Sigmoid colon (tissue), 6 donors: ENCODE measurements at regions not wholly inside any gene's neighbourhood (a gene's known extent, or its start where the extent isn't known, plus 50 kb on each side); places are given as distances from the start of the nearest gene placed in this dataset.

ENCODE experiments used
- DNase-seq: peaks from one replicate; pipeline ENCODE4 v3.0.0-alpha.2; 2019
- H3K27ac ChIP-seq, 4 donors: fragments of 200-600 bp; sonication (generic); one replicate each; pipeline ENCODE4 v1.5.1; 2016 to 2019; ENCODE audit warnings: mild to moderate bottlenecking in 1 of 4
- H3K27me3 ChIP-seq, 3 donors: fragments of 200-600 bp; sonication (generic); one replicate each; pipeline ENCODE4 v1.5.1; 2019; ENCODE audit warnings: mild to moderate bottlenecking in 1 of 3
- H3K36me3 ChIP-seq, 4 donors: fragments of 200-600 bp; sonication (generic); one replicate each; pipeline ENCODE4 v1.5.1; 2016 to 2019
- H3K4me1 ChIP-seq, 4 donors: fragments of 200-600 bp; sonication (generic); one replicate each; pipeline ENCODE4 v1.5.1; 2017 to 2019
- H3K4me3 ChIP-seq, 4 donors: fragments of 200-600 bp; sonication (generic); one replicate each; pipeline ENCODE4 v1.5.1; 2017 to 2019; ENCODE audit warnings: mild to moderate bottlenecking in 2 of 4, moderate library complexity in 1 of 4
- H3K9me3 ChIP-seq, 4 donors: fragments of 200-600 bp in 3 of 4; sonication (generic) in 3 of 4; one replicate each; pipeline versions ENCODE4 v1.5.1 to v1.6.1; 2013 to 2019
- CTCF ChIP-seq, 4 experiments: fragments of 450-650 bp in 3 of 4; fragments of 200-600 bp in 1 of 4; IDR thresholded peaks; one replicate each; pipeline ENCODE4 v1.5.1; 2016 to 2019; ENCODE audit warnings: antibody characterized with exemption in 4 of 4, mild to moderate bottlenecking in 3 of 4, moderate library complexity in 2 of 4
- EP300 ChIP-seq, 4 donors: sonication (generic); formaldehyde crosslinking; IDR thresholded peaks; one replicate each; pipeline ENCODE4 v1.6.1; 2017; ENCODE audit warnings: antibody characterized with exemption in 4 of 4
- POLR2A ChIP-seq, 2 donors: fragments of 450-650 bp; IDR thresholded peaks; one replicate each; pipeline ENCODE4 v1.6.1; 2016; ENCODE audit warnings: antibody characterized with exemption in 2 of 2, mild to moderate bottlenecking in 2 of 2, moderate library complexity in 2 of 2
- POLR2AphosphoS5 ChIP-seq, 4 donors: sonication (generic); formaldehyde crosslinking; IDR thresholded peaks; one replicate each; pipeline ENCODE4 v1.6.1; 2017; ENCODE audit warnings: antibody characterized with exemption in 4 of 4
- WGBS, 2 donors: extraction: QIAGEN DNeasy Blood & Tissue Kit; methylation state at CpG; one replicate each; pipeline ENCODE4 v1.1.7; 2013; 5-methylcytosine and 5-hydroxymethylcytosine counted together
- intact Hi-C: fragments of 100-400 bp; cut with DNase I; formaldehyde crosslinking; loops from one replicate; pipeline ENCODE4 v1.15.1; 2023
- donor health status: healthy with polysubstance abuse.
- donor health status: healthy.

- Histone ChIP-seq H3K27ac (no peak overlapping the region), H3K4me3 (no peak overlapping the region), H3K36me3 (no peaks in the 10 kb centered on the region), H3K9me3 (no peaks in the 10 kb centered on the region), H3K27me3 (no peaks in the 10 kb centered on the region), H3K4me1 (no peaks in the 10 kb centered on the region)
- no peak for TF ChIP-seq CTCF (IDR thresholded peaks at IDR 0.05)
- no peak for TF ChIP-seq POLR2A (IDR thresholded peaks at IDR 0.05)
- TF ChIP-seq POLR2AphosphoS5 (IDR thresholded peaks at IDR 0.05) = no peak
- TF ChIP-seq EP300 (IDR thresholded peaks at IDR 0.05) = no peak
- DNase-seq = no peak
- 46 to 72% methylated on average over 9 of the region's 9 CpGs for WGBS, 2 donors
- intact Hi-C loops = no loop called here
Measured at GRCh38 chr13:110070511-110071120, 236.3 kb downstream of the COL4A1 start.

GRCh38 chr13:110070046-110070445 lies 236.9 kb downstream of the COL4A1 start:
- Histone ChIP-seq H3K4me1 (no peaks in the 10 kb centered on the region), H3K36me3 (no peaks in the 10 kb centered on the region), H3K27ac (no peak overlapping the region), H3K4me3 (no peak overlapping the region), H3K27me3 (no peaks in the 10 kb centered on the region), H3K9me3 (no peaks in the 10 kb centered on the region)
- intact Hi-C loops = no loop called here
- TF ChIP-seq POLR2AphosphoS5 (IDR thresholded peaks at IDR 0.05) = no peak
- no peak for TF ChIP-seq CTCF (IDR thresholded peaks at IDR 0.05)
- TF ChIP-seq POLR2A (IDR thresholded peaks at IDR 0.05) = no peak
- no peak for TF ChIP-seq EP300 (IDR thresholded peaks at IDR 0.05)
- WGBS, 2 donors = 26 to 38% methylated on average over 4 of the region's 4 CpGs
- DNase-seq = no peak

- Histone ChIP-seq H3K4me3 (no peak overlapping the region), H3K9me3 (no peaks in the 10 kb centered on the region), H3K4me1 (no peaks in the 10 kb centered on the region), H3K27ac (no peak overlapping the region), H3K27me3 (no peaks in the 10 kb centered on the region), H3K36me3 (no peaks in the 10 kb centered on the region)
- WGBS, 2 donors = 93 to 95% methylated on average over 3 of the region's 3 CpGs
- DNase-seq = no peak
- intact Hi-C loops = no loop called here
- TF ChIP-seq POLR2AphosphoS5 (IDR thresholded peaks at IDR 0.05) = no peak
- TF ChIP-seq CTCF (IDR thresholded peaks at IDR 0.05) = no peak
- no peak for TF ChIP-seq POLR2A (IDR thresholded peaks at IDR 0.05)
- TF ChIP-seq EP300 (IDR thresholded peaks at IDR 0.05) = no peak
Measured at GRCh38 chr13:110068176-110068473, 238.8 kb downstream of the COL4A1 start.

- Histone ChIP-seq H3K4me1 (no peaks in the 10 kb centered on the region), H3K4me3 (no peak overlapping the region), H3K36me3 (no peaks in the 10 kb centered on the region), H3K27ac (no peak overlapping the region), H3K9me3 (no peaks in the 10 kb centered on the region), H3K27me3 (no peaks in the 10 kb centered on the region)
- intact Hi-C loops = no loop called here
- 87 to 91% methylated on average over 6 of the region's 6 CpGs for WGBS, 2 donors
- no peak for DNase-seq
- TF ChIP-seq CTCF (IDR thresholded peaks at IDR 0.05) = no peak
Measured at GRCh38 chr13:110067355-110068175, 239.4 kb downstream of the COL4A1 start.

GRCh38 chr13:110065780-110066179 lies 241.2 kb downstream of the COL4A1 start:
- TF ChIP-seq POLR2A (IDR thresholded peaks at IDR 0.05) (no peak), CTCF (IDR thresholded peaks at IDR 0.05) (no peak), POLR2AphosphoS5 (IDR thresholded peaks at IDR 0.05) (no peak), EP300 (IDR thresholded peaks at IDR 0.05) (no peak)
- no peak for DNase-seq
- 92 to 96% methylated on average over 9 of the region's 9 CpGs for WGBS, 2 donors

More at GRCh38 chr13:110065780-110066179, 241.2 kb downstream of the COL4A1 start:
- H3K27ac ChIP-seq = no peak overlapping the region
- intact Hi-C loops = no loop called here
- no peak overlapping the region for H3K4me3 ChIP-seq
- H3K4me1 ChIP-seq = no peaks in the 10 kb centered on the region
- no peaks in the 10 kb centered on the region for H3K27me3 ChIP-seq
- H3K9me3 ChIP-seq = no peaks in the 10 kb centered on the region
- no peaks in the 10 kb centered on the region for H3K36me3 ChIP-seq
